Spleen (tissue), 11 donors: ENCODE measurements at regions not wholly inside any gene's neighbourhood (a gene's known extent, or its start where the extent isn't known, plus 50 kb on each side); places are given as distances from the start of the nearest gene placed in this dataset.

Experiments used
- DNase-seq: peaks from one replicate; pipeline ENCODE4 v3.0.0-alpha.2; 2020
- H3K27ac ChIP-seq, 8 donors: fragments of 200-600 bp; sonication (generic) in 7 of 8; 1 replicate in 4 of 8; 2 replicates in 4 of 8; pipeline versions ENCODE4 v1.5.0 to v1.8.0; 2016 to 2021; ENCODE audit warnings: inconsistent platforms in 4 of 8, mild to moderate bottlenecking in 4 of 8, moderate library complexity in 1 of 8
- H3K27me3 ChIP-seq, 7 donors: fragments of 200-600 bp; sonication (generic) in 6 of 7; replicated peaks in 1 of 7; 1 replicate in 4 of 7; 2 replicates in 3 of 7; pipeline versions ENCODE4 v1.5.0 to v1.8.0; 2016 to 2021; ENCODE audit warnings: inconsistent platforms in 3 of 7, mild to moderate bottlenecking in 1 of 7
- H3K36me3 ChIP-seq, 6 donors: fragments of 200-600 bp; sonication (generic) in 5 of 6; 1 replicate in 4 of 6; 2 replicates in 2 of 6; pipeline versions ENCODE4 v1.5.0 to v1.8.0; 2016 to 2021; ENCODE audit warnings: inconsistent platforms in 2 of 6
- H3K4me1 ChIP-seq, 6 donors: fragments of 200-600 bp; sonication (generic) in 5 of 6; 1 replicate in 3 of 6; 2 replicates in 3 of 6; pipeline versions ENCODE4 v1.5.0 to v1.8.0; 2016 to 2021; ENCODE audit warnings: inconsistent platforms in 3 of 6
- H3K4me3 ChIP-seq, 8 donors: fragments of 200-600 bp; sonication (generic) in 7 of 8; 1 replicate in 4 of 8; 2 replicates in 4 of 8; pipeline versions ENCODE4 v1.5.0 to v1.8.0; 2016 to 2021; ENCODE audit warnings: inconsistent platforms in 4 of 8, mild to moderate bottlenecking in 4 of 8, moderate library complexity in 2 of 8
- H3K9me3 ChIP-seq, 8 donors: fragments of 200-600 bp; sonication (generic) in 7 of 8; 1 replicate in 4 of 8; 2 replicates in 4 of 8; pipeline versions ENCODE4 v1.5.0 to v1.8.0; 2016 to 2021; ENCODE audit warnings: inconsistent platforms in 4 of 8
- POLR2A ChIP-seq, 3 donors: fragments of 450-650 bp; IDR thresholded peaks; one replicate each; pipeline ENCODE4 v1.5.1; 2017; ENCODE audit warnings: antibody characterized with exemption in 3 of 3, mild to moderate bottlenecking in 1 of 3
- POLR2AphosphoS5 ChIP-seq, 3 donors: sonication (generic); formaldehyde crosslinking; IDR thresholded peaks; one replicate each; pipeline ENCODE4 v1.5.1; 2017; ENCODE audit warnings: antibody characterized with exemption in 3 of 3
- WGBS, 5 donors: extraction: QIAGEN DNeasy Blood & Tissue Kit in 3 of 5; methylation state at CpG; one replicate each; pipeline versions ENCODE4 v1.1.5 to v1.1.7; 2013 to 2018; 5-methylcytosine and 5-hydroxymethylcytosine counted together
- intact Hi-C: fragments of 100-400 bp; cut with DNase I; formaldehyde crosslinking; loops from one replicate; pipeline ENCODE4 v1.15.0; 2023; ENCODE audit warnings: low total_unique reads
- TF ChIP-seq, protein P1 (sequence below), 11 experiments: fragments of 200-600 bp in 7 of 11; fragments of 450-650 bp in 4 of 11; sonication (generic) in 4 of 11; IDR thresholded peaks in 8 of 11; conservative IDR thresholded peaks in 3 of 11; 1 replicate in 7 of 11; 2 replicates in 4 of 11; pipeline versions ENCODE4 v1.4.0 to v1.8.0; 2016 to 2021; ENCODE audit warnings: antibody characterized with exemption in 11 of 11, inconsistent platforms in 4 of 11, mild to moderate bottlenecking in 1 of 11
- donor health status: healthy with polysubstance abuse.
- donor health status: DM: no; HTN: no; CAD: no; lungs with moderate emphysema.
- donor health status: DM: no; HTN: no; CAD: no.
- donor health status: Bipolar disorder and iron deficiency.
- donor health status: healthy.
- donor health status: DM: no; HTN: no; CAD: no.
- donor health status: DM: yes; HTN: yes; CAD: no.

DNA sequence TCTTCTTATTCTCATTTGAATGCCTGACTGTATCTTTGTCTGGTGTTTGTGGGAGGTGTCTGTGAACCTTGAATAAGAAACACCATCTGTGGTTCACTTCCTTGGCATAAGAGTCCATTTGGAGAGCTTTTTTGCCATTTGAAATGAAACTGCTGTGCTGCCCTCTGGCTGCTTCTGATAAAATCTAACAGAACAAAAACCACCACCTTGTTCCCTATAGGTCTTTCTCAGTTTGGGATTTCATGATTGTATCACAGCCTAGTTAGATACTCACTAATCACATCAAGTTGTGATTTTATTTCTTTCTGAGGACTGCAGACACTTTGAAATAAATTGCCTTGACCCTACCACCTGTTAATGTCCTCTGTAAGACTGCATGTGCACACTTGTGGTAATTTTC, 102.7 kb upstream of the FAM13C start:
- H3K4me3 ChIP-seq = no peak overlapping the region
- DNase-seq = no peak

DNA sequence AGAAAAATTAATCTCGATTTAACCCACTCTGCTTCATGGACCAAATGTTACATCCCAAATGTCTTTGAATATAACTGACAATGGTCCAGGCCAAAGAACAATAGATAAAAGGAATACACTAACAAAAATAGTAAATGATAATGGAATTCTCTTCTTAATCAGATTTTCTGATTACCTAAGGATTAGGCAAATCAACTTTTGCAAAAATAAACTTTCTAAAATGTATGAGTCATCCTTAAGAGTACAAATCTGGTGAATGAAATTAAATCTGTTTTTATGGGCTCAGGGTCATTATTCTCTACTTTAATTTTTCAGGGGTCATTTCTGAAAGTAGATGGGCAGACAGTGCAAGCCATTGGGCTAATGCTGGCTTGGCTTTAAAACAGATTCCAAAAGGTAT, 102.1 kb upstream of the FAM13C start:
- intact Hi-C loops = no loop called here

More for the DNA sequence above, 102.7 kb upstream of the FAM13C start:
- Histone ChIP-seq H3K27ac (no peak overlapping the region), H3K36me3 (no peaks in the 10 kb centered on the region), H3K27me3 (no peaks in the 10 kb centered on the region), H3K4me1 (no peaks in the 10 kb centered on the region), H3K9me3 (peaks cover 0 to 8% (median 0%) of the 10 kb centered on the region in 8 donors)
- intact Hi-C loops = no loop called here
- TF ChIP-seq, protein P1, sequence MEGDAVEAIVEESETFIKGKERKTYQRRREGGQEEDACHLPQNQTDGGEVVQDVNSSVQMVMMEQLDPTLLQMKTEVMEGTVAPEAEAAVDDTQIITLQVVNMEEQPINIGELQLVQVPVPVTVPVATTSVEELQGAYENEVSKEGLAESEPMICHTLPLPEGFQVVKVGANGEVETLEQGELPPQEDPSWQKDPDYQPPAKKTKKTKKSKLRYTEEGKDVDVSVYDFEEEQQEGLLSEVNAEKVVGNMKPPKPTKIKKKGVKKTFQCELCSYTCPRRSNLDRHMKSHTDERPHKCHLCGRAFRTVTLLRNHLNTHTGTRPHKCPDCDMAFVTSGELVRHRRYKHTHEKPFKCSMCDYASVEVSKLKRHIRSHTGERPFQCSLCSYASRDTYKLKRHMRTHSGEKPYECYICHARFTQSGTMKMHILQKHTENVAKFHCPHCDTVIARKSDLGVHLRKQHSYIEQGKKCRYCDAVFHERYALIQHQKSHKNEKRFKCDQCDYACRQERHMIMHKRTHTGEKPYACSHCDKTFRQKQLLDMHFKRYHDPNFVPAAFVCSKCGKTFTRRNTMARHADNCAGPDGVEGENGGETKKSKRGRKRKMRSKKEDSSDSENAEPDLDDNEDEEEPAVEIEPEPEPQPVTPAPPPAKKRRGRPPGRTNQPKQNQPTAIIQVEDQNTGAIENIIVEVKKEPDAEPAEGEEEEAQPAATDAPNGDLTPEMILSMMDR (IDR thresholded peaks at IDR 0.05 in 8 of 11, conservative IDR thresholded peaks at IDR 0.05 in 3 of 11) = no peak
- TF ChIP-seq POLR2A (IDR thresholded peaks at IDR 0.05) (no peak), POLR2AphosphoS5 (IDR thresholded peaks at IDR 0.05) (no peak)

DNA sequence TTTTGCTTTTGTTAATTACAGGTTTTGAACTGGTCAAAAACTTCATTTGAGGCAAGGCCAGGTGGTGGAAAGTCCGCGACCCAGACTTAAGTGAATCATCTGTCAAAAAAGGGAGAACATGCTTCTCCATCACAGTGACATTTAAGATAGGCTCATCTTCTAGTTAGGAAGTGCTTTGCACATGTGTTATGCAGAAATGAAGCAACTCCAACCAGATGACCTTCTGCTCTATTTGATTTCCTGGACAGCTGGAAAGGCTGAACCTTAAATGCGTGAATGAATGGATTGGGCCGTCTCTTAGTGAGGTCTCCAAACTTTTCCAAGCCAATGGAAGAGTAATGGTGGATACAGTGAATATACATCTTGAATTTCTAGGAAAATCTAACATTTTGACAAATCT, 101.6 kb upstream of the FAM13C start:
- H3K27me3 ChIP-seq = no peaks in the 10 kb centered on the region
- 71 to 90% (median 79%) methylated on average over 4 of the region's 4 CpGs for WGBS, 5 donors

More for the DNA sequence above, 102.1 kb upstream of the FAM13C start:
- TF ChIP-seq POLR2A (IDR thresholded peaks at IDR 0.05) = no peak
- TF ChIP-seq, protein P1 (IDR thresholded peaks at IDR 0.05 in 8 of 11, conservative IDR thresholded peaks at IDR 0.05 in 3 of 11) = no peak
- TF ChIP-seq POLR2AphosphoS5 (IDR thresholded peaks at IDR 0.05) = no peak
- WGBS, 5 donors = 74 to 96% (median 88%) methylated on average over 1 of the region's 1 CpG
- no peaks in the 10 kb centered on the region for H3K27me3 ChIP-seq
- no peak for DNase-seq
- peaks cover 0 to 2% (median 0%) of the 10 kb centered on the region in 8 donors for H3K9me3 ChIP-seq
- H3K36me3 ChIP-seq = no peaks in the 10 kb centered on the region
- no peak overlapping the region for H3K27ac ChIP-seq
- no peak overlapping the region for H3K4me3 ChIP-seq
- no peaks in the 10 kb centered on the region for H3K4me1 ChIP-seq

DNA sequence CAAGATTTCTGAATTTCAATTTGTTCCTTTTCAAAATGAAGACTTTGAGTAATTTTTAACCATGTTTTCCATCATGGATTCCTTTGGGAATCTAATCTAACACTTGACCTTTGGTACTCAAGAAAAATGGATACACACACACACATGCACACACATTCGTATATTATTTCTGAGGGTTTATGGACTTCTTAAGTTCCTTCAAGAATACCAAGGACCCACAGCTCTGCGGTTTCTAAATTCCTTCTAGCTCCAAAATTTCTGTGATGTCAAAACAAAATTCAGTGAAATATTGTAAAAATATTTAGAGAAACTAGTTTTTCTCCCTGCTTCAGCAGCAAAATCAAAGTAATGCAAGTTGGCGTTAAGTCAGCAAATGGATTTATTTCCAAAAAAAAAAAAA, 98.3 kb upstream of the FAM13C start:
- Histone ChIP-seq H3K36me3 (no peaks in the 10 kb centered on the region), H3K4me1 (no peaks in the 10 kb centered on the region), H3K4me3 (no peak overlapping the region), H3K9me3 (no peaks in the 10 kb centered on the region), H3K27ac (no peak overlapping the region), H3K27me3 (no peaks in the 10 kb centered on the region)
- DNase-seq = no peak
- TF ChIP-seq POLR2A (IDR thresholded peaks at IDR 0.05) (no peak), POLR2AphosphoS5 (IDR thresholded peaks at IDR 0.05) (no peak)
- TF ChIP-seq, protein P1 (IDR thresholded peaks at IDR 0.05 in 8 of 11, conservative IDR thresholded peaks at IDR 0.05 in 3 of 11) = no peak
- intact Hi-C loops = no loop called here
- WGBS, 5 donors = 85 to 92% (median 87%) methylated on average over 3 of the region's 3 CpGs

More for the DNA sequence above, 101.6 kb upstream of the FAM13C start:
- intact Hi-C loops = no loop called here
- no peaks in the 10 kb centered on the region for H3K4me1 ChIP-seq
- H3K4me3 ChIP-seq = no peak overlapping the region
- no peak overlapping the region for H3K27ac ChIP-seq
- H3K36me3 ChIP-seq = no peaks in the 10 kb centered on the region
- TF ChIP-seq, protein P1 (IDR thresholded peaks at IDR 0.05 in 8 of 11, conservative IDR thresholded peaks at IDR 0.05 in 3 of 11) = no peak
- TF ChIP-seq POLR2AphosphoS5 (IDR thresholded peaks at IDR 0.05) = no peak
- TF ChIP-seq POLR2A (IDR thresholded peaks at IDR 0.05) = no peak
- no peak for DNase-seq
- no peaks in the 10 kb centered on the region for H3K9me3 ChIP-seq
